ENCODE measurements at regions not wholly inside any gene's neighbourhood (a gene's known extent, or its start where the extent isn't known, plus 50 kb on each side); places are given as distances from the start of the nearest gene placed in this dataset.

DNA sequence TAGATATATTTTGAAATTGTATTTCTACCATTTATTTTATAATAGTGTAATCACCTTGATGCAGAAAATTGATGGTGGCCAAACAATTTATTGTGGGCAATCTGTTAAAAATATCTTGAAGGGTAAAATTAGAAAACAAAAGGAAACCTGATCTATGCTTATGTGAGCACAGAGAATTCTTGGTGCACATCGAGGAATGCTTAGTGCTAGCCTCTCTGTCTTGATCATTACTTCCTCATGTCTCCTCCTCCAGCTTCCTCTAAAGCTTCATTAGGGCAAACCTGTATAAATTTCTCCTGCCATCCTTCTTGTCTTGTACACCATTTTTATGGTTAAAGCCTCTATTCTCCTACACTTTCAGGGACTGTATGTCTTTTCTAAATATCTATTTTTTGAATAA lies 725.8 kb downstream of the RAPGEF2 start:
- DNase-seq (ENCODE audit: low read depth in 1 of 2, low spot score in 2 of 2), result no peak

More for the DNA sequence above, 725.8 kb downstream of the RAPGEF2 start:
- H3K79me2 ChIP-seq (ENCODE audit: control insufficient read depth in 1 of 2, insufficient read depth in 2 of 2, low read length in 2 of 2), result no peaks in the 10 kb centered on the region
- no peak overlapping the region for H3K4me3 ChIP-seq (ENCODE audit: extremely low read depth in 1 of 4, insufficient read depth in 2 of 4, low read depth in 3 of 4, low read length in 4 of 4)
- no peak for FAIRE-seq
- H3K27ac ChIP-seq (ENCODE audit: low read depth, low read length), result no peak overlapping the region
- no peaks in the 10 kb centered on the region for H3K4me1 ChIP-seq (replicated peaks in 1 of 4; ENCODE audit: control insufficient read depth in 3 of 4, insufficient read depth in 4 of 4, low read length in 3 of 4)
- H4K5ac ChIP-seq (ENCODE audit: insufficient read length, low read depth, low read length), result no peak overlapping the region
- WGBS, 2 experiments (ENCODE audit: extremely low coverage in 1 of 2, insufficient coverage in 1 of 2, insufficient read length in 1 of 2, insufficient replicate concordance in 2 of 2, low coverage in 1 of 2, low lambda C conversion rate in 2 of 2, missing lambda C conversion rate in 1 of 2), result 83% methylated on average over 1 of the region's 1 CpG; no CpG with 5 or more reads in 1 of the 2 experiments
- no peaks in the 10 kb centered on the region for H3K23me2 ChIP-seq (ENCODE audit: low read depth, low read length)
- H4K8ac ChIP-seq (ENCODE audit: extremely low read depth, insufficient read depth, low read length), result no peak overlapping the region
- no peak overlapping the region for H3K4ac ChIP-seq (replicated peaks; ENCODE audit: insufficient read length, low read depth, low read length)
- no peak overlapping the region for H3K23ac ChIP-seq (ENCODE audit: insufficient read length)
- H2BK5ac ChIP-seq (ENCODE audit: low read depth, low read length), result no peak overlapping the region
- ChIA-PET POLR2A (ENCODE audit: partially characterized antibody) (no interaction called here), CTCF (ENCODE audit: partially characterized antibody) (interaction anchor here (0.9 kb wide), 1 partner anchor 83 kb away, joined by 3 read pairs; no protein-coding TSS in a partner anchor)
- H3K36me3 ChIP-seq (ENCODE audit: control insufficient read depth in 2 of 4, insufficient read depth in 4 of 4, low read length in 3 of 4), result no peaks in the 10 kb centered on the region
- no peaks in the 10 kb centered on the region for H3K9me3 ChIP-seq (ENCODE audit: insufficient read depth in 2 of 2, low read depth in 1 of 2, low read length in 1 of 2)
- no peaks in the 10 kb centered on the region for H4K20me1 ChIP-seq (replicated peaks in 1 of 2; ENCODE audit: control insufficient read depth in 1 of 2, insufficient read depth in 2 of 2, low read length in 2 of 2)
- H4K91ac ChIP-seq (replicated peaks; ENCODE audit: insufficient read length, low read length), result no peak overlapping the region
- H2BK15ac ChIP-seq (ENCODE audit: low read length), result no peak overlapping the region
- H3K9ac ChIP-seq (replicated peaks in 1 of 4; ENCODE audit: extremely low read depth in 1 of 4, low read depth in 3 of 4, low read length in 3 of 4), result no peak overlapping the region
- H3K4me2 ChIP-seq (ENCODE audit: insufficient read depth in 1 of 2, low read depth in 2 of 2, low read length in 2 of 2), result no peak overlapping the region
- H3K79me1 ChIP-seq (ENCODE audit: low read depth, low read length), result no peaks in the 10 kb centered on the region
- no peak overlapping the region for H2BK20ac ChIP-seq (ENCODE audit: low read length)
- H2AK5ac ChIP-seq (ENCODE audit: low read depth, low read length), result no peak overlapping the region
- no peak overlapping the region for H2AFZ ChIP-seq (ENCODE audit: low read length)
- no peak overlapping the region for H2BK12ac ChIP-seq (ENCODE audit: low read depth, low read length)
- H3K14ac ChIP-seq (ENCODE audit: insufficient read length), result no peak overlapping the region
- H3K27me3 ChIP-seq (replicated peaks in 1 of 4; ENCODE audit: control insufficient read depth in 3 of 4, extremely low read depth in 1 of 4, insufficient read depth in 3 of 4, low read length in 3 of 4), result no peaks in the 10 kb centered on the region
- no peak overlapping the region for H3K18ac ChIP-seq (ENCODE audit: extremely low read depth, low read length)
- no peak overlapping the region for H3K56ac ChIP-seq (replicated peaks; ENCODE audit: insufficient read length, low read depth, low read length)
- TF ChIP-seq EP300 (IDR thresholded peaks at IDR 0.05; ENCODE audit: borderline replicate concordance in 1 of 2, low read depth in 2 of 2, low read length in 2 of 2), result no peak
- no peak for TF ChIP-seq BACH1 (IDR thresholded peaks at IDR 0.05; ENCODE audit: low read length)
- TF ChIP-seq GABPA (IDR thresholded peaks at IDR 0.05; ENCODE audit: borderline replicate concordance, insufficient read depth, low read length), result no peak
- TF ChIP-seq TCF12 (IDR thresholded peaks at IDR 0.05; ENCODE audit: low read depth, low read length), result no peak
- H2BK120ac ChIP-seq (replicated peaks; ENCODE audit: low read depth, low read length), result no peak overlapping the region

All from H1 (cell line).